ENCODE measurements at regions not wholly inside any gene's neighbourhood (a gene's known extent, or its start where the extent isn't known, plus 50 kb on each side); places are given as distances from the start of the nearest gene placed in this dataset.

DNA sequence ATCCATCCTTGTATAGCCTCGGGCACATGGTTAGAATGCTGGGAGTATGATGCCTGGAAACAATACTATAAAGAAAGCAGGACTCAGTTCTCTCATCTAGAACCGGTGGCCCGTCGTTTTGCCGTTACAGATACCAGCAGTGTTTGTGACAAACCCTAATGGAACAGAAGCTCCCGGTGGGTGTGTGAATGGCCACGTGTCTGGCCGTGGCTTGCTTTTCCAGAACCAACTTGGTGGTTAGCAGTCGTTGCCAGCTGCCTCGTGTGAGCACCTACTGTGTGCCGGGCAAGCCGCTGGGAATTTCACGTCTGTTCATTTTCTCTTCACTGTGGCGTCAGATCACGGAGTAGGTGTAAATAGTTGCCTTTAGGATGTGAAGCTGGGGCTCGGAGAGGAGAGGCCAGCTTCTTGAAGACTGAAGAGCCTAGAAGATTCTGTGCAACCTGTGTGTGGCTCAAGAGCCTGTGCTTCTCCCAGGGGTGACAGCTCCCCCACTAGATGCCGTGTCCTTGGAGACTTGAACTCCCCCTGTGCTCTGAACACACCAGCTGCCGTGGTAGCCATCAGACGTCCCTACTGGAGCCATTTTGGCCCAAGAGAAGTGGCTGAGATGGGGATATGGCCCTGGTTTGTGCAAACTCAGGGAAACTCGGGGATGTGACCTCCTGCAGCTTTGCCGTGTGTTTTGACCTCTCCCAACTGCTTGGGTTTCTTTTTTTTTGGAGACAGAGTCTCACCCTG lies 57.5 kb upstream of the PPARA start:
- Histone ChIP-seq H3K4me2 (no peak overlapping the region), H3K4me3 (IDR thresholded peaks at IDR 0.05; ENCODE audit: insufficient read depth, low read depth, low read length) (no peak overlapping the region), H4K20me1 (ENCODE audit: insufficient read depth) (no peaks in the 10 kb centered on the region), H3K27me3 (ENCODE audit: insufficient read depth, low read depth) (no peaks in the 10 kb centered on the region), H3K27ac (no peak overlapping the region), H3K4me1 (ENCODE audit: low read depth, poor library complexity, severe bottlenecking) (no peaks in the 10 kb centered on the region), H2AFZ (ENCODE audit: low read depth) (no peak overlapping the region), H3K9ac (no peak overlapping the region), H3K79me2 (ENCODE audit: insufficient read depth, low read depth) (no peaks in the 10 kb centered on the region), H3K36me3 (ENCODE audit: insufficient read depth) (no peaks in the 10 kb centered on the region)
- TF ChIP-seq, protein P1, sequence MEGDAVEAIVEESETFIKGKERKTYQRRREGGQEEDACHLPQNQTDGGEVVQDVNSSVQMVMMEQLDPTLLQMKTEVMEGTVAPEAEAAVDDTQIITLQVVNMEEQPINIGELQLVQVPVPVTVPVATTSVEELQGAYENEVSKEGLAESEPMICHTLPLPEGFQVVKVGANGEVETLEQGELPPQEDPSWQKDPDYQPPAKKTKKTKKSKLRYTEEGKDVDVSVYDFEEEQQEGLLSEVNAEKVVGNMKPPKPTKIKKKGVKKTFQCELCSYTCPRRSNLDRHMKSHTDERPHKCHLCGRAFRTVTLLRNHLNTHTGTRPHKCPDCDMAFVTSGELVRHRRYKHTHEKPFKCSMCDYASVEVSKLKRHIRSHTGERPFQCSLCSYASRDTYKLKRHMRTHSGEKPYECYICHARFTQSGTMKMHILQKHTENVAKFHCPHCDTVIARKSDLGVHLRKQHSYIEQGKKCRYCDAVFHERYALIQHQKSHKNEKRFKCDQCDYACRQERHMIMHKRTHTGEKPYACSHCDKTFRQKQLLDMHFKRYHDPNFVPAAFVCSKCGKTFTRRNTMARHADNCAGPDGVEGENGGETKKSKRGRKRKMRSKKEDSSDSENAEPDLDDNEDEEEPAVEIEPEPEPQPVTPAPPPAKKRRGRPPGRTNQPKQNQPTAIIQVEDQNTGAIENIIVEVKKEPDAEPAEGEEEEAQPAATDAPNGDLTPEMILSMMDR (conservative IDR thresholded peaks at IDR 0.05; ENCODE audit: low read depth, low read length): no peak

DNA sequence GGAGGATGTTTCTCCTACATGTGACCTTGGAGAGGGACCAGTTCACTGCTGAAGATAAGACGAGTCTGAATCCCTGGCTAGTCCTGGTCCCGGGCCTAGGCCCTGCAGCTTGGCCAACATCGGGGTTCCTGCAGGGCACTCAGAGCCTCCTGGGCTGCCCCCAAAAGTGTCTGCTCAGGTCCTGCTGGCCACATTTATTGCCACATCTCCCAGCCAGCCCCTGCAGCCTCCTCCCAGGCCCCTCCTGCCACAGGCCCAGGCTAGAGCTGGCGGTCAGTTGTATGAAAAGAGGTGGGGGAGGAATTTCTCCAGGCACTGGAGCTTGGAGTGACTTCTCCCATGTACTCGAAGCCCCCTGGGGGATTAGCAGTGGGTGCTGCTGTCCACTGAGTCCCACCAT lies 56.5 kb upstream of the PPARA start:
- H3K4me1 ChIP-seq (ENCODE audit: low read depth, poor library complexity, severe bottlenecking): no peaks in the 10 kb centered on the region
- H3K36me3 ChIP-seq (ENCODE audit: insufficient read depth): no peaks in the 10 kb centered on the region
- no peak overlapping the region for H3K9ac ChIP-seq
- no peak overlapping the region for H2AFZ ChIP-seq (ENCODE audit: low read depth)
- TF ChIP-seq, protein P1 (conservative IDR thresholded peaks at IDR 0.05; ENCODE audit: low read depth, low read length): no peak
- no peak overlapping the region for H3K4me2 ChIP-seq
- H3K27ac ChIP-seq: no peak overlapping the region
- no peaks in the 10 kb centered on the region for H3K79me2 ChIP-seq (ENCODE audit: insufficient read depth, low read depth)
- H3K4me3 ChIP-seq (IDR thresholded peaks at IDR 0.05; ENCODE audit: insufficient read depth, low read depth, low read length): no peak overlapping the region
- no peaks in the 10 kb centered on the region for H4K20me1 ChIP-seq (ENCODE audit: insufficient read depth)
- no peaks in the 10 kb centered on the region for H3K27me3 ChIP-seq (ENCODE audit: insufficient read depth, low read depth)

DNA sequence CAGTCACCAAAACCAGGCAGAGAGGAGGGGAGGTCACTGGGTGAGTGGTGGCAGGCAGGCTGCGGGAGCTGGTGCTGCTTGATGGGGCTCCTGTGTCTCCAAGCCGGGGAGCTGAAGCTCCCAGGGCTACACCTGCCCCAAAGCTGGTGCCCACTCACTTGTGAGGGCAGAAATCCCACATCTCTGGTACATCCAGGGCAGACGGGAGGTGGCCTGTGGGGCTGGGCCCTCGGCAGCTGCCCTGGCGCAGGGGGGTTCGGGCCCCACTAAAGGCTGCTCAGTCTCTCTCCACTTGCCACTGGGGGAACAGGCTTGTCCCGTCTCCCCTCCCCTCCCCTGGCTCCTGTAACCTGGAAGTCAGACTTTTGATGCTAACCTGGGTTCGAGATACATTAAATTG lies 55.6 kb upstream of the PPARA start:
- Histone ChIP-seq H3K4me1 (ENCODE audit: low read depth, poor library complexity, severe bottlenecking) (no peaks in the 10 kb centered on the region), H3K27ac (no peak overlapping the region), H3K36me3 (ENCODE audit: insufficient read depth) (no peaks in the 10 kb centered on the region)

DNA sequence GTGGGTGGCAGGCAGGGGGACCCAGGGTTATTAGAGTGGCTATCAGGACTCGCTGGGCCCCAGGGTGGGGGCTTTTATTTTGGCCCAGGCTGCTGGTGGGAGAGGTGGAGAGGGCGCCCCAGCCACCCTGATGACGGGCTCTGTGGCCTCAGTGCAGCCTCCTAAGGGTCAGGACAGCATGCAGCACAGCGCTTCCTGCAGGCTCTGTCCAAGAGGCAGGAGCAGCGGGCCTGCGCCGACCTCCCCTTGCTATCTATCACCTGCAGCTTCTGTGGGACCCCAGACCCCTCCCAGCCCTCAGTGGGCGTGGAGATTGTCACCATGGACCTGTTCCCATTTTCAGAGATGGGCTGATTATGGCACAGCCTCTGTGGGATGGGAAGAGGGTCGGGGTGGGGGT lies 54.3 kb upstream of the PPARA start:
- H3K4me2 ChIP-seq: no peak overlapping the region
- H3K4me3 ChIP-seq (IDR thresholded peaks at IDR 0.05; ENCODE audit: insufficient read depth, low read depth, low read length): no peak overlapping the region
- no peak overlapping the region for H2AFZ ChIP-seq (ENCODE audit: low read depth)
- H3K27me3 ChIP-seq (ENCODE audit: insufficient read depth, low read depth): no peaks in the 10 kb centered on the region
- no peak overlapping the region for H3K9ac ChIP-seq
- TF ChIP-seq, protein P1 (conservative IDR thresholded peaks at IDR 0.05; ENCODE audit: low read depth, low read length): no peak
- no peaks in the 10 kb centered on the region for H3K79me2 ChIP-seq (ENCODE audit: insufficient read depth, low read depth)
- no peaks in the 10 kb centered on the region for H3K4me1 ChIP-seq (ENCODE audit: low read depth, poor library complexity, severe bottlenecking)
- H4K20me1 ChIP-seq (ENCODE audit: insufficient read depth): no peaks in the 10 kb centered on the region
- no peaks in the 10 kb centered on the region for H3K36me3 ChIP-seq (ENCODE audit: insufficient read depth)
- no peak overlapping the region for H3K27ac ChIP-seq

More for the DNA sequence above, 55.6 kb upstream of the PPARA start:
- TF ChIP-seq, protein P1 (conservative IDR thresholded peaks at IDR 0.05; ENCODE audit: low read depth, low read length): no peak
- Histone ChIP-seq H2AFZ (ENCODE audit: low read depth) (no peak overlapping the region), H3K79me2 (ENCODE audit: insufficient read depth, low read depth) (no peaks in the 10 kb centered on the region), H3K4me3 (IDR thresholded peaks at IDR 0.05; ENCODE audit: insufficient read depth, low read depth, low read length) (no peak overlapping the region), H3K9ac (no peak overlapping the region), H4K20me1 (ENCODE audit: insufficient read depth) (no peaks in the 10 kb centered on the region), H3K27me3 (ENCODE audit: insufficient read depth, low read depth) (no peaks in the 10 kb centered on the region), H3K4me2 (no peak overlapping the region)

Measured in KMS-11 (cell line).